Endothelial cell of hepatic sinusoid (primary cell): ENCODE measurements at regions not wholly inside any gene's neighbourhood (a gene's known extent, or its start where the extent isn't known, plus 50 kb on each side); places are given as distances from the start of the nearest gene placed in this dataset.
"Not testable (repeated sequence)": the region's sequence is repeated elsewhere in the genome, so short reads cannot be mapped to it uniquely, and the experiment has no call there.

Experiments
- in situ Hi-C: cut with HindIII; loops from 2 replicates; pipeline ENCODE4 v1.10.0; 2017; ENCODE audit warnings: low sequenced_read_pairs

DNA sequence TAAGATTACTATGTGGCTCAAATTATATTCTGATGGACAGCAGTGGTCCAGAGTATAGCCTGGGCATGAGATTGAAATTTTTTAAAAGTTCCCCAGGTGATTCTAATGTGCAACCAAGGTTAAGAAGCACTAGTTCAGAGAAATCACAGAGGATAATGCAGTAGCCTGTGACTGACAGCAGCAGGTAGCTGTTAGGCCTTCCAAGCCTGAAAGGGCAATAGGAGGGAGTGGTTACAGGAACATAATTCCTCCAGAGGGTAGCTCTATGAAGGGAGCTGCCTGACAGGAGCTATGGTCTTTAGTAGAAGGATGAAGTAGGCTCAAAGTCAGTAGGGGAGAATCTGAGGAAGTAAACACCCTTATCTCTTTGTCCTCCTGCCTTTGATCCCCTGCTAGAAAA, 342.9 kb upstream of the PPP2R3A start:
- in situ Hi-C loops: no loop called here

DNA sequence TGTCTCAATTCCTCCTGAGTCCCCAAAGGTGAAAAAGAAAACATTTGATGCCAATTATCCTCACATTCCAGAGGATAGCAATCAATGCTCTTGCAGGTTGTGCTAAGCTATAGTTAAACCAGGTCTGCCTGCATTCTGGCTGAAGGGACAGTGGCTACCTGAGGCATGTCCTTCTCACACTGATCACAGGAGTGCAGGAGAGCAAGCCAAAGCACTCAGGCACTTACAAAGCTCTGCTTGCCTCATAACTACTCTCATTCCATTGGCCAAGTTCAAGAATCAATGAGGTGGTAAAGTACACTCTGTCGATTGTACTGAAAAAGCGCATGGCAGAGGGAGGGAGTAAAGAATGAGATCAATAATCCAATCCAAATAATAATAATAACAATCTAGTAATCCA, 342.0 kb upstream of the PPP2R3A start:
- in situ Hi-C loops: no loop called here

DNA sequence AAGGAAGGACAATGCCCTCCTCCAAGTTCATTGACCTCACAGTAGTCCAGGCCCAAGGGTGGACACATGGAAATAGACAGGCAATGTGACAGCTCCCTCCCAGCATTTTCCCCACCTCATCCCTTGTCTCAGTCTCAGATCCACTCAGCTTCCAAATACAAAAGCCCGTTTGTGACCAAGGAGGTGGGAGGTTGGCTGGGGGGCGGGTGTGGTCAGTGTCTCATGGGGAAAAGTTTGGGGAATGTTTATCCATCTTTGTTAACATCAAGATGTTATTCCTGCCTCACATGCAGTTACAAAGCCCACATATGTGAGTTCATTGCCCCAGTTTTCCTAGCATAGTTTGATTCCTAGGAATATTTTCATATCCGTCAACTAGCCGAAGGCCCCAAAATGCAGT, 338.5 kb upstream of the PPP2R3A start:
- in situ Hi-C loops: no loop called here

DNA sequence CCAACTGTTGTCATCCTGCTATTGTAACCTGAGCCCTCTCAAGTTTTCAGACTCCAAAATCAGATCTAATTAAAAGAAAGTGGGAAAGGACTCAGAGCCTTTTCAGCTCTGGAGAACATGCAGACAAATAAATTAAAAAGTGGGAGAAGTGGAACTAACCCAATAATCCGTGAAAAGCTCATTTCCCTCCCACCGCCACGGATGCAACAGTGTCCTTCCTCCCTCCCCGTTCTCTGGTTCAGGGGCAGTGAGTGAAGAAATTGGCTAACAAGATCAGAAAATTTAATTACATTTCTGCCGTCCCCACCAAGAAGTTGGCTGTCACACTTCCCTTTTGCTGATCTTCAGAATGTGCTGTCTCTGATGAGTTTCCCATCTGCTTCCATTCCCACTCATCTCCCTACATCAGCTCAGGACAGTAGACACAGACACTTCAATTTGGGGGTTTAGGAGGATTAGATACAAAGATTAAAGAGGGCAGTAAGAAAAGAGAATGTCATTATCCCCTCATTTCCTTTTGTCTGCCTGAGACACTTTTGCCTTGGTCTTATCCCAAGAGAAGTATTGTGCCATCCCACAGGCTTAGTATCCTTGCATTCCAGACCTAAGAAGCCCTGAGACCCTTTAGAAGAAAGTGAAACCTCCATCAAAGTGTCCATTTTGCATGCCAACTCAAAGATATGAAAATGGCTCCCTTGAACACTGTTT, 335.7 kb upstream of the PPP2R3A start:
- in situ Hi-C loops: no loop called here

DNA sequence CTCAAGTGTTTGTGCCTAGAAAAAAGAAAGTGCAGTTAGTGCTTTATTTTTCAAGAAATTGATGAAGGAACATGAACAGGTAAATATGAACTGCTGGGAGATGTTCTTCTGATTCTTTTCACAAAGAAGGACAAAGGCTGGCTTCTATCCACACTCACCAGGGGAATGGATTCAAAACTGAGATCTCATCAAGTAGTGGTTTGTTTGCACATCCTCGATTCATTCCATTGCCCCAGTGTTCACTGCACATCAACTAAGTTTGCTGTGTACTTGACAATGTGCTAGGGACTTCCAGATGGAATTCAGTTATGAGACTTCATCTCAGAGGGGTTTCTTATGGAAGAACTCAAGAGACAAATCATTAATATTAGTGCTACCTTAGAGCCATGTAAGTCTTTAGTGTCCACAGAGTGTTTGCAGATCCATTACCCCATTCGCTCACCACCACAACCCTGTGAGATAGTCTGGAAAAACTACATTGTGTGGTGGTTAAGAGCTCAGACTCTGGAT, 332.9 kb upstream of the PPP2R3A start:
- in situ Hi-C loops: no loop called here

DNA sequence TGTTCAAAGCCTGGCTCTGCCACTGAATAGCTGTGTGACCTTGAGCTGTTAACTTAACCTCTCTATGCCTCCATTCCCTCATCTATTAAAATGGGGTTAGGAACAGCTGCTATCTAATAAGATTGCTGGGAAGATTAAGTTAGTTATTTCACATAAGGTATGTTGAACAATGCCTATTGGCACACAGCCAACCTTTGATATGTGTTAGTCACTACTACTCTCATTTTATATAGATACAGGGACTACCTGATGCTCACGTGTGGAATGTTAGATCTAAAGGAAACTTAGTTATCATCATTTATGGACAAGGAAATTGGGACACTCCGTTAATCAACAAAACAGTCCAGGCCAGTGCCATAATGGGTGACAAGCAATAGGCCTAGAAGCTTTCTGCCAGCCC, 332.4 kb upstream of the PPP2R3A start:
- in situ Hi-C loops: no loop called here

DNA sequence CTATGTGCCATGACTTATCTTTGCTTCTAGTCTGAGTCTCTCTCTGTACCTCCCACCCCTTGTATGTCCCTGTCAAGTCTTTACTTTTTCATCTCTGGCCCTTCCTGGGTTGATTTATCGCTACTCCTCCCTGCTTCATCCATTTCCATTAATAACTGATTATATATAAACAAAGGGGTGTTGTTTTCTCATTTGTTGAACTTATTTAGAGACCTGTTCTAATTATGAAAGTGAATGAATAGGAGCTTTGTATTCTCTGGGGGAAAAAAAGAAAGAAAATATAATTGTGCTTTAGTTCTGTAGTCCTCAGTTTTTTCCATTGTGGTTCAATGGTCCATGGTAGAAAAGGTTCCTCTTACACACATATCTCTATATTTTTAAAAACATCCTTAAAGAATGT, 328.9 kb upstream of the PPP2R3A start:
- in situ Hi-C loops: no loop called here

DNA sequence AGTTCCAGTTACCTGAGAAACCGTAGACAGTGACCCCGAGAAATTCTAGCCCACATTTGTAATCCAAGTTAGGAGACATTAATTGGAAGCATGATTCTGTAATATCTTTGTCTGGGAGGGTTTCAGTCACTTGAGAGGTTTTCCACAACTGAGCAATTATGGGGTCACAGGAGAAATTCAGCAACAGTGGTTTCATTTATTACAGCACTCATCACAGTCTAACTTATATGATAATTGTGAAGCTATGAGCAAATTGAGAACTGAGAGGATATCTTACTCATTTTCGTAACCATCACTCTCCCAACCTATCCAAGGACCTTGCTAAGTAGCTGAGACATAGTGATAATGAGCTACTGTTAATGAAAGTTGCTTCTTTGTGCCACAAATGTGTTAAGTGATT, 328.5 kb upstream of the PPP2R3A start:
- in situ Hi-C loops: no loop called here

DNA sequence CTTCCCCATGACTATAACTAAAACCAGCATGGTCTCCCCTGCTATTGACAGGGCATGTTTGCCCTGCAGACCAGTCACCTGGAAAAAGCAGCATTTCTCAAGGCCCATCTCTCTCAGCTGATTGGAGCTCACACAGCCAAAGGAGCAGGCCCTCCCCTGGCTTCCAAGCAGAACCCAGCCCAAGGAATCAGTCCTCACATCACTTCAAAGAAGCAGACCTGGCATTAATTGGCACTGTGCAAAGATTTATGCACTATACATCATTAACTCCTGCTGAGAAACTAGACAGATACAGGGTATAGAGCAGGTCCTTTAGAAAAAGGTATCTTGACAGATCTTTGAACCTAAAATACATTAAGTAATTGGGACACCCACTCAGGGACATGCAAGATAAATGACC, 323.8 kb upstream of the PPP2R3A start:
- in situ Hi-C loops: no loop called here

DNA sequence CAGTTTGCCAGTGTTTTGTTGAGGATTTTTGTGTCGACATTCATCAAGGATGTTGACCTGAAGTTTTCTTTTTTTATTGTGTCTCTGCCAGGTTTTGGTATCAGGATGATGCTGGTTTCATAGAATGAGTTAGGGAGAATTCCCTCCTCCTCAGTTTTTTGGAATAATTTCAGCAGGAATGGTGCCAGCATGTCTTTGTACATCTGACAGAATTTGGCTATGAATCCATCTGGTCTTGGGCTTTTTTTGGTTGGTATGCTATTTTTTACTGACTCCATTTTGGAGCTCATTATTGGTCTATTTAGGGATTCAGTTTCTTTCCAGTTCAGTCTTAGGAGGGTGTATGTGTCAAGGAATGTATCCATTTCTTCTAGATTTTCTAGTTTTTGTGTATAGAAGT, 320.0 kb upstream of the PPP2R3A start:
- in situ Hi-C loops: no loop called here

DNA sequence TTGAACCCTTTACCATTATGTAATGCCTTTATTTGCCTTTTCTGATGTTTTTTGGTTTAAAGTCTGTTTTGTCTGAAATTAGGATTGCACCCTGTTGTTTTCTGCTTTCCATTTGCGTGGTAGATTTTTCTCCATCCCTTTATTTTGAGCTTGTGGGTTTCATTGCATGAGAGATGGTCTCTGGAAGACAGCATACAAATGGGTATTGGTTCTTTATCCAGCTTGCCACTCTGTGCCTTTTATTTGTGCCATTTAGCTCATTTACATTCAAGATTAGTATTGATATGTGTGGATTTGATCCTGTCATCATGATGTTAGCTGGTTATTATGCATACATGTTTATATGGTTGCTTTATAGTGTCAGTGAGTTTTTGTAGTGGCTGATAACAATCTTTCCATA, 318.7 kb upstream of the PPP2R3A start:
- in situ Hi-C loops: no loop called here

DNA sequence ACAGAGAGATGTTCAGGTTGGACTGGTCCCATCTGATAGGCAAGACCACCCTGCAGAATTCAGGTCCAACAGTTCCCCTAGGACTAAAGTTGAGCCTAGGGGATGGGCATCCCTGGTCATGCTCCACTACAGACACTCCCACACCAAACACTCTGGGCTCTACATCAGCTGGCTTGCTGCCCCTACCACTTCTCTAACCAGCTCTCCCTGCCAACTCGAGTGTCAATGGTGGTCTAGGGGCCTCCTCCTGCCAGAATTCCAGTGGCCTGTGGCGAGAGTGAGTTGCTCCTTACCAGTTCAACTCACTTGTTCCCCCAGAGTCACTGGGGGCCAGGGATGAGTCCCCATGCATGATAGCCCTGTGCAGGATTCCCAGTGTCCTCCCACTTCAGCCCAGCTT, 316.2 kb upstream of the PPP2R3A start:
- in situ Hi-C loops: no loop called here

DNA sequence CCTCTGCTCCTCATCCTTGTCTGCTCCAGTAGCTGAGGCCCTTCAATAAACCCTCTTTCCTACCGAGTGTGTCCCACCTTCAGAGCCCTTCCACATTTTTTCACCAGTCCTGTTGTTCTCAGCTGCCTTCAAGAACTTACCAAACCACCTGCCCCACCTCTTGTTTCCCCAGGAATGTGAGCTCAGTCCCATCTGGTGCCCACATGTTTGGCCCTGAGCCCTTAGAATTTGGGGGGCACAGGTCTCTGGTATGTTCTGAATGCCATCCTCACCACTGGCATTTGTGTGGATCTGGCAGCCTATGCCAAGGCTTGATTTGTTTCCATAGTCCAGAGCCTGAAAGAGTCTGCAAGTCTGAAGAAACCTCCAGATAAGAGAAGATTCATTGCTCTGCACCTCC, 315.2 kb upstream of the PPP2R3A start:
- in situ Hi-C loops: no loop called here

DNA sequence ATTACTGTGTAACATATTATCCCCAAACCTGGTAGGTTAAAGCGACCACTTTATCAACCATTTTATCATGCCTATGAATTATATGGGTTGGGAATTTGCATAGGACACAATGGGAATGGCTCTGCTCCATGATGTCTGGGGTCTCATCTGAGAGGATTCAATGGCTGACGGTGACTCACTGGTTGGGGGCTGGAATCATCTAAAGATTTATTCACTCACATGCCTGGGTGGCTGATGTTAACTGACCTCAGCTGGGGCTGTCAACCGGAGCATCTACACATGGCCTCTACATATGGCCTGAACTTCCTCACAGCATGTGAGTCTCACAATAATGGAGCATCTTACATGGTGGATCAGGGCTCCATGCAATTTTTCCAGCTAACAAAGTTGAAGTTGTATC, 313.1 kb upstream of the PPP2R3A start:
- in situ Hi-C loops: no loop called here

DNA sequence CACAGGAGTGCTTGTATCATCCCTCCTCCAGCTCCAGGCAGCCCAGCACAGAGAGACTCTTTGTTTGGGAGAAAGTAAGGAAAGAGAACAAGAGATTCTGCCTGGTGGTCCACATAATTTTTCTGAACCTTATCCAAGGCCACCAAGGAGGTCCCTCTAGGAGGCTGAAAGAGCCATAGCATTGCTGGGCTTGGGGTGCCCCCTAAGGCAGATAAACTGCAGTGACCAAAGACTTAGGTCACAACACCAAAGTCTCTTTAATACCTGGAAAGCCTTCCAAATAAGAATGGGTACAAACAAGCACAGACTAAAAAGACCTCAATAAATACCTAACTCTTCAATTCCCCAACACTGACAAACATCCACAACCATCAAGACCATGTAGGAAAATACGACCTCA, 310.2 kb upstream of the PPP2R3A start:
- in situ Hi-C loops: no loop called here

DNA sequence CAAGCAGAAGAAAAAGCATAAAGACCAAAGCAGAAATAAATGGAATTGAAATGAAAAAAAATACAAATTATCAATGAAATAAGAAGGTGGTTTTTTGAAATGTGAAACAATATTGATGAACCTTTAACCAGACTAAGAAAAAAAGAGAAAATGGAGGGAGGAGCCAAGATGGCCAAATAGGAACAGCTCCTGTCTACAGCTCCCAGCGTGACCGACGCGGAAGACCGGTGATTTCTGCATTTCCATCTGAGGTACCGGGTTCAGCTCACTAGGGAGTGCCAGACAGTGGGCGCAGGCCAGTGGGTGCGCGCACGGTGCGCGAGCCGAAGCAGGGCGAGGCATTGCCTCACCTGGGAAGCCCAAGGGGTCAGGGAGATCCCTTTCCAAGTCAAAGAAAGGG, 307.1 kb upstream of the PPP2R3A start:
- in situ Hi-C loops: not testable (repeated sequence)

DNA sequence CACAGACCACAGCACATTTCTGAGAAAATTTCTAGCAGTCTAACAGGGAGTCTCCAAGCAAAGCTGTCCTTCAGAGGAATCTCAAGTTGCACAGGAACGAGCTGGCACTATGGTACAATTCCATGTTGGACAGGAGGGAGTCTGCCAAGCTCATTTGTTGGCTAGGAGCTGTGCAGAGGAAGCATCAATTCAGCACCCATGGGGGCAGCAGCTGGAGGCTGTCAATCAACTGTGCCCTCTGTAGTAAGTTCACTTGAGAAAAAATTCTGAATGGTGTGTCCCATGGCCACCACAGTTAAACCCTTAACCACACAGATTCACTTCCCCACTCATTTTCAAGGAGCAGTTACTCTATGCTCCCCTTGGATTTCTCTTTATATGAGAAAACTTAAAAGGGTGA, 298.5 kb upstream of the PPP2R3A start:
- in situ Hi-C loops: no loop called here

DNA sequence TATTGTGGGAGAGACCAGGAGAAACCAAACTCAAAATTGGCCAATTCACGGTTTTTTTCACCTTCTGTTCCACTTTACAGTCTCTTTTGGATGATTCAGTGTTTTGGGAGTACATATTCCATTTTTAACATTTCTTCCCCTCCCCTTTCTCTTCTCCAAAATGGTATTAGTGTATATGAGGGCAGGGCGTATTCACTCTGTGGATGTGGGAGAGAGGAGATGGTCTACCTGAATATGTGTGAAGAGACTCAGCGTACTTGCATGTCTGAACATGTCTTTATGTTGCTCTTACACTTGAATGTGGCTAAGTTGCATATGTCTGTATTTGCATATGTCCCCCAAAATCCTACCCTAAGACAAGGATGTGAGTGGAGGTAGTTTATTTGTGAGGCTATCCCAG, 291.0 kb upstream of the PPP2R3A start:
- in situ Hi-C loops: no loop called here

DNA sequence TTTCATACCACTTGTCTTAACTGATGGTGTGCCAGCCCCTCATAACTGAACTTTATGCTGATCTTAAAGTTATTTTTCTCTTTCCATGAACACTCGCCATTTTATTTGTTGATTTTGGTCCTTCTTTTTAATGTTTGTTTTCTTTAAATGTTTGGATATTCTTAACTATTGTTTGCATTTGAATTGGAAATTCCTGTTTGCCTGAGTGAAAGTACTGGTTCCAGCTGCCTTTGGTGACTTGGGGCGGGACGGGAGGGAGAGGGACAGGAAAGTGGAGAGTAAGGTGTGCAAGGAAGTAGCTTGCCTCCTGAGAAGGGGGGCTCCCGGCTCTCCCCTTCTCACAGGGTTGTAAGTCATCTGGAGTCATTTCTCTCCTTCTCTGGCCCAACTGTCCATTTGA, 287.1 kb upstream of the PPP2R3A start:
- in situ Hi-C loops: no loop called here

DNA sequence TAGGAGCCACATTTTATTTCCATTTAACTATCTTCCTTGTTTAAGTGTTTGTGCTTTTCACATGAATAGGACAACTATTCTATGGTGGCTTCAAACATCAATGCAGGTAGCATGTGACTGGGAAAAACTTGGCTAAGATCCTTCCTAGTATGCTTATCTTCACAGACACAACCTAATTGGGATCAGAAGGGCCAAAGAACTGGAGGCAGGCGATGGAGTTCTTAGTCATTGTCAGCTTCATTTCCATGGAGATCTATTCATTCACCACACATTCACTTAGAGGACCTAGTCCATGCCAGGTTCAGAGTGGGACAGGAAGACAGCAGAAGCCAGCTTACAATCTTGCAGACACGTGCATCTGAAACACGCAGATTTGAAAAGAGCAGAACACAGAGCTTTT, 277.5 kb upstream of the PPP2R3A start:
- in situ Hi-C loops: no loop called here

DNA sequence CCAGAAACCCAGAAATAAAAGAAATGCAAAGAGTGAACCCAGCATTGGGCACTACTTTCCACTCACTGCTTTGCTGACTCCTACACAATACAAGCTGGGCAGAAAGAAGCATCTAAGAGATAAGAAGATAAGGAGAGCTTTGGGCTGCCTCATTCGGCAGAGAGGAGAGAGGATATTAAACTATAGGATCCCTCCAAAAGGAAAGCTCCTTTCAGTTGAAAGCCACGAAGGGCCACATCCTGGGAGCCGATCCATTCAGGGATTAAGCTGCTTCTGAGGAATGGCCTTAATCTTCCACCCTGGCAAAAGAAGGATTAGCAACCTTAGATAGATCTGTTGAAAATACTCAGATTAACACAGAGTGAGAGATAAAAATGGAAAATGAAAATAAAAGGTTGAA, 274.9 kb upstream of the PPP2R3A start:
- in situ Hi-C loops: no loop called here

DNA sequence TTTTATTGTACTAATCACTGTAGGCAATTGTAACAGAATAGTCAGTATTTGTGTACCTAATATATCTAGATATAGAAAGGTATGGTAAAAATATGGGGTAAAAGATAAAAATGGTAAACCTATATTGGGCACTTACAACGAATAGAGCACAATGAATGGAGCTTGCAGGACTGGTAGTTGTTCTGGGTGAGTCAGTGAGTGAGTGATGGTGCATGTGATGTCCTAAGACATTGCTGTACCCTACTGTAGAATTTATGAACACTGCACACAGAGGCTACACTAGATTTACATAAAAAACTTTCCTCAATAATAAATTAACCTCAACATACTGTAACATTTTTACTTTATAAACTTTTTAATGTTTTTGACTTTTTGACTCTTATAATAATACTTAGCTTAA, 274.3 kb upstream of the PPP2R3A start:
- in situ Hi-C loops: no loop called here

DNA sequence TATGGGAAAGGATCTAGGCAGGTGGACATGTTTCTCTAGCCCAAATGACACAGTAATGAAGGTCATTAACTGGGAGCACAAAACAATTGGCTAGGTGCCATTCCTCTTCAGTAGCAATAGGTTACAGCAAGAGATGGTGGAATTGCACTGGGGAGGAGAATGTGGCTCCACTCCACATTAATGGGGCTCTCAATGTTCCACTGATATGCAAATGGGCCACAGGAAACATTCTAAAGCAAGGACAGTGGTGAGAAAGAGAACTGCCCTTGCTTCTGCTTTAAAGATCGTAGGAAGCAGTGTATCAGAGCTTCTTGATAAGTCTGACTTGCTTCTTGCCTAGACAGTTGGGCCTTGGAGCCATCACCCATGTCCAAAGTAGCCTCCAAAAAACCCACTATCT, 271.4 kb upstream of the PPP2R3A start:
- in situ Hi-C loops: no loop called here
